ENCODE measurements at regions not wholly inside any gene's neighbourhood (a gene's known extent, or its start where the extent isn't known, plus 50 kb on each side); places are given as distances from the start of the nearest gene placed in this dataset.
"Not testable (repeated sequence)": the region's sequence is repeated elsewhere in the genome, so short reads cannot be mapped to it uniquely, and the experiment has no call there.

DNA sequence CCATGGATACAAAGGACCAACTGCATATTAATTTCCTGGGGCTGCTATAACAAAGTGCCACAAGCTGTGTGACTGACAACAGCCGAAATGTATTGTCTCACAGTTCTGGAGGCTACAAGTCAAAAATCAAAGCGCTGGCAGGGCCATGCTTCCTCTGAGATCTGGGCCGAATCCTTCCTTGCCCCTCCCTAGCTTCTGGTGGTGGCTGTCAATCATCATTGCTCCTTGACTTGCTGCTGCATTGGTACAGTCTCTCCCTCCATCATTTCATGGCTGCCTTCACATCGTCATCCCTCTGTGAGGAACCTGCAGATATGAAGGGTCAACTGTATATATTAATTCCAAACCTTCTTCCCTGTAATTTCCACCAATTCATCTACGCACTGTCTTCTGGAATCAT lies 118.3 kb downstream of the EXOC5 start:
- no peak for DNase-seq

DNA sequence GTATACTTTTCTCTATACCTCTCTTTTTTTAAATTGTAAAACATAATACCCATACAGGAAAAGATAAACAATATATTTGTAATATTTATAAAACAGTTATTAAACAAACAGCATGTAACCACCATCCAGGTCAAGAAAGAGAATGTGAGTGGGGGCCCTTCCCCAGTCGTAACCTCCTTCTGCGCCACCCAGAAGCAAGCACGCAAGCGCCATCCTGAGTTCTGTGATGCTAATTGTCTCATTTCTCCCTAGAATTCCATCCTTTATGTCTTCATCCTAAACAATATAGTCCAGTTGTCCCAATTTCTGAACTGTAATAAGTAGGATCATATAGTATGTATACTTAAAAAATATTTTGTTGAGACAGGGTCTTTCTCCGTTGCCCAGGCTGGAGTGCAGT lies 129.5 kb downstream of the EXOC5 start:
- no peak for DNase-seq

DNA sequence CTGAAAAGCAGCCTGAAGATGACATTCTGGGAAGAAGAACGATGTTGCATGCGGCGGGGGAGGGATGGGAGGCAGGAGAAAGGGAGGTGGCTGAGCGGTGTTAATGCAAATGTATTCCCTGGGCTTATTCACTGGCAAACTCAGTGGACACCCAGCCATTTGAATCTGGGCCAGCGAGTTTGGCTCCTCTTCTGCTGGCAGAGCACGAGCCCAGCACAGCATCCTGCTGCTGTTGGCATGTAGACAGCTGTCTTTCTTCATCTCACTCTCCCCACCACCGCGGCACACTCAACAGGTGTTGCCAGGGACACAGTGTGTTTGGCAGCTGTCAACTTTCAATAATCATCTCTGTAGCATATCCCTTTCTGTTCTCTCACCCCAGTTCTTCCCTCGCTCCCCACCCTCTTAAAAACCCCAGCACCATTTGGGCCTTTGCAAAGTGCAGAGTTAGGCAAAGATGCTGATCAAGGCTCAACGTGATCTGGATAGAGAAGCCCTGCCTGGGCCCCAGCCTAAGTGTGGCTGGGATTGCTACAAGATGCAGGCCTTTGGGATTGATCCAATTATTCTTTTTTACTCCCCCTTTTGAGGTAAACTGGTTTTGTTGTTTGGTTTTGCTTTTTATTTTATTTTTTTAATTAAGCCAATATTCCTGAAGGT lies 131.9 kb downstream of the EXOC5 start:
- DNase-seq, result no peak

DNA sequence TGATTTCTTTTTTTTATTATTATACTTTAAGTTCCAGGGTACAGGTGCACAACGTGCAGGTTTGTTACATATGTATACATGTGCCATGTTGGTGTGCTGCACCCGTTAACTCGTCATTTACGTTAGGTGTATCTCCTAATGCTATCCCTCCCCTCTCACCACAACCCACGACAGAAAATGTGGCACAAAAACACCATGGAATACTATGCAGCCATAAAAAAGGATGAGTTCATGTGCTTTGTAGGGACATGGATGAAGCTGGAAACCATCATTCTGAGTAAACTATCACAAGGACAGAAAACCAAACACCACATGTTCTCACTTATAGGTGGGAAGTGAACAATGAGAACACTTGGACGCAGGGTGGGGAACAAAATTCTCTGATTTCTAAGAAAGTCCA lies 140.9 kb downstream of the EXOC5 start:
- not testable (repeated sequence) for DNase-seq

DNA sequence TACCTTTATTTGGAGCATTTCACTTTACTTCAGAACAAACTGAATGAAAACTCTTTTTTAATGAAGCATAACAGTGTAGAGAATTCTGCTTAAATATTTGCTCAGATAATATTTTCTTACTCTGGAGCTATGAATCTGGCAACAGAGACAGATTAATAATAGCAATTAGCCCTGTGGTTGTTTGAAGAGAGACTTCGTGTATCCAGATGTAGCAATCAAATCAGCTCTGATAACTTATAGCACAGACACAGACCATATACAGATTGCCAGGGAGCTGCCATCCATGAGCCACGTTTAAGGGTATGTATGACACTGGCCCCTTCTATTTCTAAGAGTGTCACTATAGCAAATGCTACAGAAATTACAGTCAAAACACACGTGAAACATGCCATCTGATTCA lies 146.6 kb downstream of the EXOC5 start:
- DNase-seq, result no peak

DNA sequence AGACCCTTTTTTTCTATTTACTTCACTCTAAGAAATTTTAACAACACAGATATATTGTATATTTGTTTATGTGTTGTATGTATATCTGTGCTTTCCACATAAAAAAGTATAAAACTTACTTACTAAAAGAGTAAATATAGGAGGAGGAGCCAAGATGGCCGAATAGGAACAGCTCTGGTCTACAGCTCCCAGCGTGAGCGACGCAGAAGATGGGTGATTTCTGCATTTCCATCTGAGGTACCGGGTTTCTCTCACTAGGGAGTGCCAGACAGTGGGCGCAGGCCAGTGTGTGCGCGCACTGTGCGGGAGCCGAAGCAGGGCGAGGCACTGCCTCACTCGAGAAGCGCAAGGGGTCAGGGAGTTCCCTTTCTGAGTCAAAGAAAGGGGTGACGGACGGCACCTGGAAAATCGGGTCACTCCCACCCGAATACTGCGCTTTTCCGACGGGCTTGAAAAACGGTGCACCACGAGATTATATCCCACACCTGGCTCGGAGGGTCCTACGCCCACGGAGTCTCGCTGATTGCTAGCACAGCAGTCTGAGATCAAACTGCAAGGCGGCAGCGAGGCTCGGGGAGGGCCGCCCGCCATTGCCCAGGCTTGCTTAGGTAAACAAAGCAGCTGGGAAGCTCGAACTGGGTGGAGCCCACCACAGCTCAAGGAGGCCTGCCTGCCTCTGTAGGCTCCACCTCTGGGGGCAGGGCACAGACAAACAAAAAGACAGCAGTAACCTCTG lies 156.5 kb downstream of the EXOC5 start:
- DNase-seq, result not testable (repeated sequence)

DNA sequence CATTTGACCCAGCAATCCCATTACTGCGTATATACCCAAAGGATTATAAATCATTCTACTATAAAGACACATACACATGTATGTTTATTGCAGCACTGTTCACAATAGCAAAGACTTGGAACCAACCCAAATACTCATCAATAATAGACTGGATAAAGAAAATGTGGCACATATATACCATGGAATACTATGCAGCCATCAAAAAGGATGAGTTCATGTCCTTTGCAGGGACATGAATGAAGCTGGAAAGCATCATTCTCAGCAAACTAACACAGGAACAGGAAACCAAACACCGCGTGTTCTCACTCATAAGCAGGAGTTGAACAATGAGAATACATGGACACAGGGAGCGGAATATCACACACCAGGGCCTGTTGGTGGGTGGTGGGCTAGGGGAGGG lies 158.3 kb downstream of the EXOC5 start:
- DNase-seq, result not testable (repeated sequence)

DNA sequence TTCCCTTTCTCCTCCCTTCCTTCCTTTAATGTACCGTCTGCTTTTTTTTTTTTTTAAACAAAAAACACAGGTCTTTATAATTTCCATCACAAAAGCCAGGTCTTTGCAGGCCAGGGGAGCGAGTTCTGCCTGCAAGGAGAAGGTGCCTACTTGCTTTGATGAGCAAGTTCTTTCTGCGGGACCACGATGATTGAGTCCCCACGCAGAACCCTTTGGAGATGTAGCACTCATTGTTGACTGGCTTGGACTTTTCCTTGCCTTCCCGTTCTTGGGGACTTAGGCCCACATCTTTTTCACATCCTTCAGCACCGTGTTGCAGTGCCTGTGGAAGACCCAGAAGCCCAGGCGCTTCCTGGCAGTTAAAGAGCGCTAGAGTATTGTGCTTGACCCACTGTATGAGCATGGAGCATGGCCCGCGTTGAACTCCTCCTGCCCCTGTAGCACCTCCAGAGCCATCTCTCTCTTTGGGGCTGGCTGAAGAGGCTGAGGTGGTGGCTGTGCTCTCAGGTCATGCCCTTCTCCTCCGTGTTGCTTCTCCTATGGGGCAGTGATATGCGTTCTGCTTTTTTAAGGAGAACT lies 177.6 kb downstream of the EXOC5 start:
- no peak for DNase-seq

DNA sequence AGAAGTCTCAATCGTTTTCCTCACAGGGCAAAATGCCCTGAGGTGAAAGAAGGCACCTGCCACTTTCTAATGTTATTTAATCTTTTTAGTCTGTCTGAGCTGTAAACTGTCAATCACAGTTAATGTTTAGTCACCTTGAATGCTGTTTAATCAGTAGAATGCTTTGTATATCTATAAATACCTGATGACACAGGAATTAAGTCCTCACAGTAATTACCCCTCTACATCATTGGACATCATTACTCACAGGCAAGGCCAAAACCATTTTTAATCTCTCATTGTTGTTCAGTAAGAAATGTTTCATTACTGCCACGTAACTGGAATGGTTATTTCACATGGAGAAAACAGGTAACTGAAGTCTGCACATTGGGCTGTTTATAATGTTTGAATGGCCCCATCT lies 178.8 kb downstream of the EXOC5 start:
- DNase-seq, result no peak

DNA sequence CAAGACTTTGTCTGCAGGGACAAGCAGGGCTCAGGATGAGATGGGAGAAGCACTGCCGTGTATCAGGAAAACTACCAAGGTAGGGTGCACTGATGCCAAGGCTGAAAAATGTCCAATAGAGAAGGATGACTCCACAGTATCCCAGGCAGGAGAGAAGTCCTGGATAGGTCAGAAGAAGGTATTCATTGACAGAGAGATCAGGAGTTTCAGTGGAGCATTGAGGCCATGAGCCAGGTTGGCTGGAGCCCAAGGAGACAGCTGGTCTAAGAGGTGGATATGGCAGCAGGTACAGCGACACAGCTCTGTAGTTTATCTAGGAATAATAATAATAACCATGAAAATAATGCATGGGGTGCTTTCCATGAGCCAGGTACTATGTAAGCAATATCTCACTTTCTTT lies 180.9 kb downstream of the EXOC5 start:
- DNase-seq, result no peak

DNA sequence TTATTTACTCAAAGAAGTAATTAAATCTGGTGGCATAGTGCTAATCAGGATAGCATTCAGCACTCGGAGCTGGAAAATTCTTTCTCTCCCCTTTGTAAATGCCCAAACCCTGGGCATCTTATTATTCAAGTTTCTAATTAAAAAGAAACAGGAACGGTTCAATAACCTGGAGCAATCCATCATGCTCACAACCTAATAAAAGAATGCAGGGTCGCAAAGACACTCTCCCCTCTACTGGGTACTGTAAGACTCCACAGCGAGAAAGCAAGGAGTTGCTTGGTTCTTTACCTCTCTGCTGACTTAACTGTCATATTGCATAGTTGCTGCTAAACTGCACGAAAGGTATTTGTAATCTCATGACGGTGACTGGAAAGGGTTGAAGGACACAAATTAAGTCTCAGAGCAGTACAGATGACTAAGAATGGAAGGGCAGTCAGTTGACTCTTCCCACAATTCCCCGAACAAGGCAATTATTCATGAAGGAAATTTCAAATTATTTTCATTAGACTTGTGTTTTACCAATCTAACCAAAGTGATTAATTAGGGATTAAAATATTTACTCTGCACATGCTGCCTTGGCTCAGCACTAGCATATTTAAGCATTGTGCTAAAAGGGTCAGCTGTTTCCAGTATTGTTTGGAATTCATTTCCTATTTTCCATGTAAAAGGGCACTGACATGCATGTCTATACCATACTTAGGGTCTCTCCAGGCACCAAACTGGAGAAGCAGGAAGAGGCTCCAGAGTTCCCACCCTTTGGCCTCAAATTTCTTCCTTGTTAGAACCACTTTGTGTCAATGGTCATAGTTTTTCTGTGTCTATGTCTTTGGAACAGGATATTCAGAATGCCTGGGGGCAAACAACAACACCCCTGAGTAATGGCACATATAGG lies 182.2 kb downstream of the EXOC5 start:
- DNase-seq, result no peak

DNA sequence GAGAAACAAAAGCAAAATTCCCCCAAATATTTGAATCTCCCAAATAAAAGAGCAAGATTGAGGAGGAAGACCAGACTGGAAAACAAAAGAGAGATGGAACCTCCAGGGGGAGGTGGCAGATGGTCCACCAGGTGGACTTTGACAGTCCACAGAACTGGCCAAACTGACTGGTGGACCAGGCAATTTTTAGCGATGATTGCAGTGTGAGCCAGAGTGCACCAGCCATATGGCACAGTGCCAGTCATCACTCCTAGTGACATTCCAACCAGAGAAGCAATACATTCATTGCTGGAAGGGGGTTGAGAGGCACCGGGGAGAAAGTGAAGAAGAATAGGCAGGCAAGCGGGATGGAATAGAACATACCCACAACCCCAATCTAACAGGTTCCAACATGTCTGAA lies 182.9 kb downstream of the EXOC5 start:
- no peak for DNase-seq

DNA sequence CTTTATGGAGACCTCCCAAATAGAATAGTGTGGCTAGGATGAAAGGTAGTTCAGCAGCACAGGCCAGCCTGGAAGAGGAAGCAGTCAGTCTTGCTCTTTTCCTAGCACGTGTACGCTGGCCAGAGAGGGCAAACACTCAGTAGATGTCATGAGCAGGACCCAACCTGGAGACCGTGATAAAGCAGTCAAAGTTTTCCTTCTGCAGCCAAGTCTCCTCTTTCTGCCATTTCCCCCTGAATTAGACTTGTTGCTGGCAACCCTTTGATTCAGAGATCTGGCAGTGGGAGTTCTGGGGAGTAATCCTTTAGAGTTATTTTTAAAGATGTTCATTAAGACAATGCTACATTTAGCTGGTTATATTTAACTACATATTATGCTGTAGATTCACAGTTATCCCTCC lies 183.7 kb downstream of the EXOC5 start:
- DNase-seq, result no peak

DNA sequence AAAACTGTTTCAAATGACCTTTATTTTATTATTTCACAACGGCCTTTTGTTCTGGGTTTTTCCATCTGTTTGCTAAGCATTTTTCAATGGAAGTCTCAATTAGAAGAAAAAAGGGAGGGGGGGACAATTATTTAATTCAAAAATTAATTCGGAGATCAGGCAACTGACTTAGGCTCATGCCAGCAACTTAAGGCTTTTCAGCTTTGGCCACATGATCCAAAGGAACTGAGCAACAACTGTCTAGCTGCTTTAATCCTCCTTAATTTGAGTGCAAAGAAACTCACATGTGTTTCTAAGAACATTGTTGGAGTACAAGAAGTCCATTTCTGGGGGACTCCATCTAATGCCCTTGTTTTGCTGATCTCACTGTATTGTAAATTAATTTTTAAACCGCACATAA lies 188.0 kb downstream of the EXOC5 start:
- no peak for DNase-seq

DNA sequence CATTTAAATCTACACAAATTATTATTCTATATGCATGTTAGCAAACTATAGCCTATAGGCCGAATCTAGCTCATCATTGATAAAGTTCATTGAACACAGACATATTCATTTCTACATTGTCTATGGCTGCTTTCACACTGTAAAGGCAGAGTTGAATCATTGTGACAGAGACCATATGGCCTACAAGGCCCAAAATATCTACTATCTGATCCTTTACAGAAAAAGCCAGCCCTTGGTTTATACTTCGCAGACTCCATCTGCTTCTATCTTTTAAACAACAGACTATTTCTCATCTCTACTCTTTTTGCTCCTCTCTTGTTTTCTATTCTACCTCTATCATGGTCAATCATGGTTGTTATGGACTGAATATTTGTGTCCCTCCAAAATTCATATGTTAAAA lies 190.7 kb downstream of the EXOC5 start:
- no peak for DNase-seq

DNA sequence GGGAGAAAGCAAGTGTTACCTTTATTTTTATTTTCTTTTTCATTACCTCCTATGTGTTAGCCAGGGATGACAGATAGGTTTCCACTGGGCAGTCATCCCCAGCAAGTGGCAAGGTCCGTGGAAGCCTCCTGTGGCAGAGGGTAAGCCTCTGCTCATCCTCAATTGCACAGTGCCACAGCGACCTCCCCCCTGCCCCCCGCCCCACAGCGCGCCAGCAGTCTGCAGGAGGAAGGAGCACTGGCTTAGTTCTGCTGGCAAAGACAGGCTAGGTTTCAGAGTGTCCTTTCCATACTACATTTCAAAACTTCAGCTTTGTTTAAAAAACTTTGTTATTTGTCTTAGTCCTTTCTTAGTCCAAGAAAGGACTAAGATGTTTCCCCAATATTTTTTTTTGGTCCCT lies 194.7 kb downstream of the EXOC5 start:
- no peak for DNase-seq

DNA sequence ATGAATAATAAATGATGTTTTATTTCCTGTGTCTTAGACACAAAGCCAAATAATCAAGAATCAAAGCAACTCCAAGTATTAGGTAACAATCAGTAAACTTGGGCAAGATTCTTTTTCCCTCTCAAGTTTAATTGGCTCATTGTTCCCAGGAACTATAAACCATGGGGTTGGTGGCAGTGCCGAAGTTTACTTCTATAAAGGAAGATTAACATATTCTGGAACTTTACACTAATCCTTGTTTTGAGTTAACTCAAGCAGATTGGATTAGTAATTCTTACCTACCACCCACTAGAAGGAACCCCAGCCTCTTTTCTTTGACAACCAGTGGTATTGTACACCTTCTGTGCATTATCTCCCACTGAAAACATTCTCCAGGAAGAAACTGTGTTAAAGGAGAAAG lies 197.1 kb downstream of the EXOC5 start:
- DNase-seq, result no peak

DNA sequence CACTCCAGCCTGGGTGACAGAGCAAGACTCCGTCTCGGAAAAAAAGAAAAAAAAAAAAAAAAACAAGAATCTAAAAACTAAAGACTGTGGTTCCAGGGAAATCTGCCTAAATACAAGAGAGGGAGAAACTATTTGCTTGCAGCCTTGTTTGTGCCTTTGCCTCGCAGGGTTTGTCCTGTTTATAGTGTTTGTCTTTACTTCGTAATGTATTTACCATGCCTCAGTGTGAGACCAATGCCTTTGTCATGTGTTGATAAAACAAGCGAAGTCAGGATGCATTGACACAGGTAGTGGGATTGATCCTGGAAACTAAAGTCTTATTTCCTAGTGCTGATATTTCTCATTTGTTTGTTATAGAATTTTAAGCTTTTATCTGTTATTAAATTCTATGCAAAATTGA lies 199.0 kb downstream of the EXOC5 start:
- DNase-seq, result no peak

DNA sequence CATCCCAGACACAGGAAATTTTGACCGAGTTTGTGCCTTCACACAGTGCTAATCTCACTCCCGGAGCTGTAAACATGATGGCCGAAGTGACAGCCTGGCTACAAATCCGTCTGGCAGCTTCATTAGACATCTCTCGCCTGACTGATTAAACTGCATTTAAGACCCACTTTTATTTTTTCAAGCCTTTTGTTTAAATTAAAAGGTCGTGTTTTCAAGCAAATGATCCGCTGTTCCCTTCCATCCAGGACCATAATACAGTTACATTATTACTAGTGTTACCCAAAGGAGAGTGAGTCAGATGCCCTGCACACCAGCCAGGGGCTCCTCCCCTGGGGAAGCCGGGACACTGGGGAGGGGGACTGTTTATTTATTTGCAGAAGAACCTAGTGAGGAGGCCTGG lies 200.2 kb downstream of the EXOC5 start:
- no peak for DNase-seq

DNA sequence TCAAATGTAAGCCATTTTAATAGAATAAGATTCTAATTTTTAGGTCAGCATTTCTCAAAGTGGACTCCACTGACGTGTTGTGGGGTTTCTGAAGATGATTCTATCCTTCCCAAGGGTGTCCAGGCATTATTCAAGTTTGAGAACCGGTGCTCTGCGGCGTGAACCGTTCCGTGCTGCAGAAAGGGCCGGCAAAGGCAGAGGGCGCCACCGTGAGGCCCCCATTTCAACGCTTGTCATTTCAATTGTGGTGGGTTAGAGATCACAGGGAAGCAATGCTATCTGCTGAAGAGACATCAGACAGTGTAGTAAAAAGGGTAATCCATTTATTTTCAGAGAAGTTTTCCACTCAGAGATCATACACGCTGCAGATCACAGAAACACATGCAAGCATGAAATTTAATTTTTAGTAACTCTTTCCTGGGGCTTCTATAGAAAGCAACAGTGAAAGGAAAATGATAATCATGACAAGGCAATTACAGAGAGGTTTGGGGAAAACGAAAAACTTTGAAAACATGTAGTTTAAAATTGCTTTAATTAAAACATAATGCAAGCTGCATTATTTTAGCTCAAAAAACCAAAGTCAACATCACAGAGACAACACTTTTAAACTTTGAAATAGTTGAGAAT lies 201.7 kb downstream of the EXOC5 start:
- peak; percentile 38 for DNase-seq

DNA sequence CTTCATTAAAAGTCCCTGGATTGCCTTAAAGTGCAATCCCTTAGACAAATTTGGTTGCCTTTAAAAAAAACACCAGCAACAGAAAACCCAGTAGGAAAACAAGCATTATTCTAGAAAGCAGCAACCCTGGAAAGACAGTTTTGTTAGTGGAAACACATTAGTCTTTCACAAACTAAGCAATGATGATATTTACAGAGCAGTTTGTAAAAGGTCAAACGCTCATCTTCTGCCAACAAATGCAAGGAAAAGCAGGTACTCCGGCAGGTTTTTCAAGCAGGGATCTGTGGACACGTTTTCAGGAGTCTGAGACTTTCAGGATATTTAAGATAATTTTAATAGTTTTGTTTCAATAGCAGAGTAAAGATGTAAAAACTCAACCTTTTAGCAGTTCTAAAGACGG lies 202.2 kb downstream of the EXOC5 start:
- no peak for DNase-seq

DNA sequence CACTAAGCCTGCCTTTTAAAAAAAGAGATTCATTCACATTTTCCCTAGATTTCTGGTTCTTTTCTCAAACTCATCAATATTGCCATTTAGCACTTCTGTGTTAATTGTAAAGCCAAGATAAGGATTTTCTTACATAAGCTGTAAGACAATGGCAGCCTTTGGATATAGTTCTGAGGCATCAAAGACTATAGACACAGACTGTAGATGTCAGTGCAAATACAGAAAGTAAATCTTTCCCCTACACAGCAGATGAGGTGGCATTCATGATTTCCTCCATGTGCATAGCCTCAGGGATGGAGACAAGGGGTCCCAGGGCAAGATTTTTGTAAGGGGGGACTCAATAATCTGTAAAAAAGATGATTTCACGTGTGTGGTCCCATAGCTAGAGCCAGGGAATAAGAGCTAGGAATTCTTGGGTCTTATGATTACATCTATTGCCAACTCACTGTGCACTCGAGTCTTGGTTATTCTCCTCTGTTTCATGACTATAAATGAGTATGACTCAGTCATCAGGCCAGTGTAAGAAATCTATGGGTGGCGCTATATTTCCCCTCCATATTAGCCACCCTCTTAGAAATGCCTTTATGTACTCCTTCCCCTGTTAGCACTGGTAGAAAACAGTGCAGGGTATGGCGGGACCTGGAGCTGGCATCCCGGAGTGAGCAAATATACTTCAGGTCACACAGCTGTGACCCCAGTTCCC lies 207.5 kb downstream of the EXOC5 start:
- DNase-seq, result no peak
